Amygdala (tissue), 56 donors: ENCODE measurements at regions not wholly inside any gene's neighbourhood (a gene's known extent, or its start where the extent isn't known, plus 50 kb on each side); places are given as distances from the start of the nearest gene placed in this dataset.

Experiments used
- DNase-seq, 56 donors: peaks; one replicate each; lab custom pipeline; 2025; lab: John Stamatoyannopoulos, UW

- DNase-seq = peak in 1 of 56 donors; percentile 18
These were observed 891.7 kb downstream of the C6orf118 start for GRCh38 chr6:164417537-164418261.

- no peak for DNase-seq
These were observed 893.4 kb downstream of the C6orf118 start for GRCh38 chr6:164415832-164416563.

GRCh38 chr6:164414695-164415094, 894.7 kb downstream of the C6orf118 start:
- no peak for DNase-seq

DNA sequence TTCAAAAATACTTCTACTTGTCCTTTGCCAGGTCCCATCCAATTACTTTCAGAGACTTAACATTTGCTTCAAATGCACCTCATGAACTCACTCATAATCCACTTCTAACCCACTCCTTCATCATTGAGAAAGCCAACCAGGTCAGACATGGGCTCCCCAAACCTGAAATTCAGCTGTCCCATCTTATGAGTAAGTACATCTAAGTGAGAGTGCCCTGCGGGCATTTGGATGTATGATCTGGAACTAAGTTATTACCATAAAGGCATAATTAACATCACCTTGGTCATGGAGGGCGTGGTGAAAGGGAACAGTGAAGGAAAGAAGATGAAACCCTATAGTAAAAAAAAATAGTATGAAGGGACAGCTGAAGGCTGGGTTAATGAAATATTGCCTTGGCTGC, 896.8 kb downstream of the C6orf118 start:
- no peak for DNase-seq

GRCh38 chr6:164410017-164410416, 899.4 kb downstream of the C6orf118 start:
- no peak for DNase-seq

- DNase-seq = no peak
These were observed 899.9 kb downstream of the C6orf118 start for GRCh38 chr6:164409309-164410009.

DNA sequence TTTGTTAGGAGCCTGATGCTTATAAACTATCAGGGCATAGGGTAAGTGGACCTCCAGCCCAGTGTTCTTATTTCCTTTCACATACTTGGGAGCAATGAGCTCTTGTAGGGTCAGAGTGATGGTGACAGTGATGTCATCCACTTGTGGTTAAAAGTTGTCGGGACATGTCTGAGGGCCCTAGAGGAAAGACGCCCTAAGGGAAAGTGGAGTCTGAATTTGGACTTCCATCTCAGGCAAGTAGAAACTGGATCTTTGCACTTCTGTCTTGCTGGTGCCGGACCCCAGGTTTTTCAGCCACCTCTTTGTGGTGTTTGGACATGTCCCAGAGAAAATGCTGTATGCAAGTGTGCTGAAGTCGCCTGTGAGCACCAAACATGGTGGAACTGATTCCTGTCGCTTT, 900.5 kb downstream of the C6orf118 start:
- no peak for DNase-seq

GRCh38 chr6:164404812-164405488, 904.5 kb downstream of the C6orf118 start:
- no peak for DNase-seq

DNA sequence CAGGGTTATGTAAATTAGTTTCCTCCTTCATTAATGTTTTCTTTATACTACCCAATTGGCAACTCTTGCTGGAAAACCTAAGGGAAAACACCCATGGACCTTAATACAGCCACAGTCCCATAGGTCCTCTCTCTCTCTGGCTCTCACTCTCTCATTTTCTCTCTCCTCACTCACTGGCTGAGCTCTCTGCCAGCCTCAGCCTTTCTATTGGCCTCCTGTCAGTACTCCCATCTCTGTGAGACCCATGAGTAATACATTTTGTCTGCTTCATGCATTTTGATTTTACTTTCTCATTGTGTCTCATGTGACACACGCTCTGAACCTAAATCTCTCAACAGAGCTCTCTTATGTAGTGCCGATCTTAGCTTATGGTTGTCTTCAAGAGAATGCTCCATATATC, 907.5 kb downstream of the C6orf118 start:
- peak in 1 of 56 donors; percentile 24 for DNase-seq

DNA sequence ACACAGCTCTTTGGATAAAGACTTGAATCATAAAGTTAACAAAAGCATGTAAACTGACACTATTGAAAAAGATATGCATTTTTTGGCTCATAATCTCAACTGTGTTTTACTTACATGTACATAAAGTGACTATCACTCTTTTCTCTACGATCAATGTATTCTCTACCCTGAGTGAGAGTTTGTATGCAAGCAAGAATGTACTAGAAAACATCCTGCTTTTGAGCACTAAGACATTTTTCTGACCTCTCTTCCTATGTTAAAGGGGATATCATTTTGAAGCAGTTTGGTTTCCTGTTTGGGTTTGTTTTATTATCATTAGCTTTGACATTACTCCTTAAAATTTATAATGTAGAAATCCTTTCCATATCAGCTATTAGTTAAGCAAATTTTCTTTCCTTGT, 910.8 kb downstream of the C6orf118 start:
- no peak for DNase-seq

- peak in 42 of 56 donors; percentile 6 to 81 (median 48) for DNase-seq
These were observed 913.0 kb downstream of the C6orf118 start for GRCh38 chr6:164396071-164397047.

DNA sequence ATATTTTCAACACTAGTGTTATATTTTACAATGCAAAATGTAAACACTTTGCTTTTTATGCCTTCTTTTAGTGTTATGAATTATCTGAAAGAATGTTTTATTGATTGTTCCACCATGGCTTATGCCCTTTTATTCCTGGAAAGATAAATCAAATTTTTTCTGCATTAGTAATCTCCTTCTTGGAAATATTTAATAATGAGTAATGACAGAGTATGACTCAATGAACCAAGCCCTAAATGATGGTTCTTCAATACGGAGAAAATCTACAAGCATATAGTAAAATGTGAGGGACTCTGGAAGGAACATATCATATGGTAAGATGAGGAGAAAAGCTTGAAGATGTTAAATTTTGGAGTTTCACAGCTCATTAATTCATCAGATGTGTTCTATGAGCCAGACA, 929.6 kb downstream of the C6orf118 start:
- DNase-seq = no peak

DNA sequence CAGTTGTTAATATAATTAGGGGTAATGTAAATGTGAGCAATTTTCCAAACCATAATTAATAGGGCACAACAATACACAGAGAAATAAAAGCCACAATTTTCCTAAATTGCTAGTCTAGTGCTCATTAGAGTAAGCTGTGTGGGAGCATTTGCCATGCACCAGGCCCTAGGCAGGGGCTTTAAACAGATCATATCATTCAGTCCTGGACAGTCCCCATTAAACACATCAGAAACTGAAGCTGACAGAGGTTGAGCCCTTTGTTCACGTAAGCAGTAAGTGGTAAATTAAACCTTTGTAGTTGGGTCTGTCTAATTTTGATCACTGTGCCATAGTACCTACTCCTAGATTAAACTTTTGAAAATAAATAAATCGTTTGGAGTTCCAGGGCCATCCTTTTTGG, 931.1 kb downstream of the C6orf118 start:
- DNase-seq = no peak

GRCh38 chr6:164377348-164377918, 932.0 kb downstream of the C6orf118 start:
- no peak for DNase-seq

GRCh38 chr6:164370773-164371172, 938.6 kb downstream of the C6orf118 start:
- no peak for DNase-seq

GRCh38 chr6:164359441-164359840, 944.9 kb downstream of the QKI start:
- no peak for DNase-seq

- DNase-seq = no peak
These were observed 944.5 kb downstream of the QKI start for GRCh38 chr6:164359036-164359435.

DNA sequence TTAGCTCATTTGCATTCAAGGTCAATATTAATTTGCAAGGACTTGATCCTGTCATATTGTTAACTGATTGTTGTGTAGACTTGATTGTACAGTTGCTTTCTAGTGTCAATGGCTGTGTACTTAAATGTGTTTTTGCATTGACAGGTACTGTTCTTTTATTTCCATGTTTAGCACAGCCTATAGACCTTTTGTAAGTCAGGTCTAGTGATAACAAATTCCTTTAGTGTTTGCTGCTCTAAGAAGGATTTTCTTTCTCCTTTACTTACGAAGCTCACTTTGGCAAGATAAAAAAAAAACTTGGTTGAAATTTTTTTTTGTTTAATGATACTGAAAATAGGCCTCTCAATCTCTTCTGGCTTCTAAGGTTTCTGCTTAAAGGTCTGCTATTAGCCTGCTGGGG, 942.3 kb downstream of the QKI start:
- DNase-seq = no peak

DNA sequence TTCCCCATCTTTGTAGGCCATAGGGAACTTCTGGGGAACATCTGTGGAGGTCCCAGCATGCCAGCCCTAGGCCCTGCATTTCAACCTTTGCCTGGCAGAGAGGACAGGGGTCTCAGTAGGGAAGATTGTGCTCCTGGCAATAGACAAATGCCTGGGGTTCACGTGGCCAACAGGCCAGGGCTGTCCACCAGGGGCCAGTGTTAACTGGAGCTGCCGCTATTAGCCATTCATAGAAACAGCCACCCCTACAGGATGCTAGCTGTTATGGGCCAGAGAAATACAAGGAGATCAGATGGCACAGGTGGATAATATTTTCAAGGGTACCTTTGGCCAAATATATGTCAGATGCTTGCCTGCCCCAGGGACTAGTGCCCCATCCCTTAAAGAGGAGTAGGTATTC, 932.9 kb downstream of the QKI start:
- no peak for DNase-seq
